ENCODE measurements at regions not wholly inside any gene's neighbourhood (a gene's known extent, or its start where the extent isn't known, plus 50 kb on each side); places are given as distances from the start of the nearest gene placed in this dataset.

DNA sequence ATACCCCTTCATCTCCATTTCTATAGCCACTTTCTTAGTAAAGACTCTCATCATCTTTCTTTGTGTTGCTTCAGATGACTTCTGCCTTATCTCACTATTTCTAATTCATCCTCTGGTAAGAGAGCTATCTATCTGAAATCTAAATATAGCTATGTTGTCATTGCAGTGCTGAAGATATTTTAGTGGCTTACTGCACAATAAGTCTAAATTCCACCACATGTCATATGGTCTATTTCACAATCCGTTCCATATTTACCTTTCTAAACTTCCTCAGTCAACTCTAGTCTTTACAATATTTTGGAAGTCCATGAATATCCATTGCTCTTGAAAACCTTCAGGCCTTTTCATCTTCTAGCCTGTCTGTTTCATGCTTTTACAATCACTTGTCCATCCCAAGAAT lies 465.1 kb upstream of the SLC10A2 start:
- H3K27ac ChIP-seq (ENCODE audit: low read length): no peak overlapping the region
- H3K9ac ChIP-seq (ENCODE audit: low read depth, low read length): no peak overlapping the region
- no peak overlapping the region for H2AFZ ChIP-seq (ENCODE audit: low read depth, low read length)
- no peaks in the 10 kb centered on the region for H4K20me1 ChIP-seq (ENCODE audit: insufficient read depth, low read length)
- H3K4me1 ChIP-seq (ENCODE audit: insufficient read depth, low read length): no peaks in the 10 kb centered on the region
- TF ChIP-seq, protein P1, sequence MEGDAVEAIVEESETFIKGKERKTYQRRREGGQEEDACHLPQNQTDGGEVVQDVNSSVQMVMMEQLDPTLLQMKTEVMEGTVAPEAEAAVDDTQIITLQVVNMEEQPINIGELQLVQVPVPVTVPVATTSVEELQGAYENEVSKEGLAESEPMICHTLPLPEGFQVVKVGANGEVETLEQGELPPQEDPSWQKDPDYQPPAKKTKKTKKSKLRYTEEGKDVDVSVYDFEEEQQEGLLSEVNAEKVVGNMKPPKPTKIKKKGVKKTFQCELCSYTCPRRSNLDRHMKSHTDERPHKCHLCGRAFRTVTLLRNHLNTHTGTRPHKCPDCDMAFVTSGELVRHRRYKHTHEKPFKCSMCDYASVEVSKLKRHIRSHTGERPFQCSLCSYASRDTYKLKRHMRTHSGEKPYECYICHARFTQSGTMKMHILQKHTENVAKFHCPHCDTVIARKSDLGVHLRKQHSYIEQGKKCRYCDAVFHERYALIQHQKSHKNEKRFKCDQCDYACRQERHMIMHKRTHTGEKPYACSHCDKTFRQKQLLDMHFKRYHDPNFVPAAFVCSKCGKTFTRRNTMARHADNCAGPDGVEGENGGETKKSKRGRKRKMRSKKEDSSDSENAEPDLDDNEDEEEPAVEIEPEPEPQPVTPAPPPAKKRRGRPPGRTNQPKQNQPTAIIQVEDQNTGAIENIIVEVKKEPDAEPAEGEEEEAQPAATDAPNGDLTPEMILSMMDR (IDR thresholded peaks at IDR 0.05; ENCODE audit: borderline replicate concordance, extremely low read depth, low read length, poor library complexity, severe bottlenecking): no peak
- no peak for TF ChIP-seq EZH2 (IDR thresholded peaks at IDR 0.05; ENCODE audit: borderline replicate concordance, low read depth, low read length, severe bottlenecking)
- no peaks in the 10 kb centered on the region for H3K79me2 ChIP-seq (ENCODE audit: insufficient read depth, low read length)
- H3K4me3 ChIP-seq (ENCODE audit: low read depth in 1 of 2, low read length in 2 of 2): no peak overlapping the region
- H3K27me3 ChIP-seq (ENCODE audit: insufficient read depth, low read length, poor library complexity): no peaks in the 10 kb centered on the region
- no peaks in the 10 kb centered on the region for H3K36me3 ChIP-seq (ENCODE audit: insufficient read depth, low read length)
- H3K9me3 ChIP-seq (ENCODE audit: insufficient read depth, low read length, severe bottlenecking): no peaks in the 10 kb centered on the region
- ATAC-seq (ENCODE audit: insufficient read depth, low read depth) (no peak), DNase-seq (no peak)
- no peak overlapping the region for H3K4me2 ChIP-seq (ENCODE audit: insufficient read depth, low read length)

DNA sequence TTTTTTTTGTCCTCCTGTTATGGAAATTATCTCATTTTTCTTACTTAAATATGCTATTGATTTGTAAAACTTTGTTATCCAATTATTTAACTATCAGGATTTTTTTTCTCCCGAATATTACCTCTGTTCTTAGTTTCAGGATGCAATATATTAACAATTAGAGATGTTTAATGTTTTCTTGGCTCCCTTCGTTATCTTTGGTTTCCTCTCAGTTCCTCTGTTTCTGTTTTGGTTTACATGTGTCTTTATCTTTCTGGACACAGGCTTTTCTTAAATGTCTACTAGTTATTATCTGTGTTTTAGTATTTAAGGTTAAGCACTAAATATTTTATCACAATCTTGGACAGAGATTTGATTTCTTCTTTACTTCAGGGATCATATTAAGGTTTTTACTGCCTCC lies 462.2 kb upstream of the SLC10A2 start:
- Histone ChIP-seq H4K20me1 (ENCODE audit: insufficient read depth, low read length) (no peaks in the 10 kb centered on the region), H3K4me3 (ENCODE audit: low read depth in 1 of 2, low read length in 2 of 2) (no peak overlapping the region), H3K36me3 (ENCODE audit: insufficient read depth, low read length) (no peaks in the 10 kb centered on the region), H3K4me2 (ENCODE audit: insufficient read depth, low read length) (no peak overlapping the region), H3K4me1 (ENCODE audit: insufficient read depth, low read length) (no peaks in the 10 kb centered on the region), H3K9ac (ENCODE audit: low read depth, low read length) (no peak overlapping the region), H3K79me2 (ENCODE audit: insufficient read depth, low read length) (no peaks in the 10 kb centered on the region), H3K27ac (ENCODE audit: low read length) (no peak overlapping the region), H3K27me3 (ENCODE audit: insufficient read depth, low read length, poor library complexity) (no peaks in the 10 kb centered on the region), H2AFZ (ENCODE audit: low read depth, low read length) (no peak overlapping the region), H3K9me3 (ENCODE audit: insufficient read depth, low read length, severe bottlenecking) (no peaks in the 10 kb centered on the region)
- ATAC-seq (ENCODE audit: insufficient read depth, low read depth): no peak
- TF ChIP-seq, protein P1 (IDR thresholded peaks at IDR 0.05; ENCODE audit: borderline replicate concordance, extremely low read depth, low read length, poor library complexity, severe bottlenecking): no peak
- no peak for TF ChIP-seq EZH2 (IDR thresholded peaks at IDR 0.05; ENCODE audit: borderline replicate concordance, low read depth, low read length, severe bottlenecking)
- no peak for DNase-seq

DNA sequence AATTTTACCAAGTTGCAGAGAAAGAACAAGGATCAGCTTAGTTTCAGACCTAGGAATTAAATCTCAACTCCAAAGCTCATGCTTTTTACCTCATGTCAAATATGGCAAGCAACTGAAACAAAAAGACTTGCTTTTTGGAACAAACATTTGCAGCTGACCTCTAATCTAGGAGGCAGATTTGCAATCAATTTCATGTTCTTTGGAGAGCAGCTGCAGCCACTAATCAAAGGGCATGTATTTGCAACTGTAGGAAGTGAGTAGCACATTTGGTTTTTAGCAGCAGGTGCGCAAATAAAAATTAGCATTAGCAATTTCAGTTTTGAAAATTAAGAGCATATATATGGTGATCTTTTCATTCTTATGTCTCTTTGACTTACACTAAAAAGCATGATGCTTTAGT lies 459.3 kb upstream of the SLC10A2 start:
- no peak overlapping the region for H3K4me2 ChIP-seq (ENCODE audit: insufficient read depth, low read length)
- H3K9ac ChIP-seq (ENCODE audit: low read depth, low read length): no peak overlapping the region
- no peaks in the 10 kb centered on the region for H3K36me3 ChIP-seq (ENCODE audit: insufficient read depth, low read length)
- H3K4me1 ChIP-seq (ENCODE audit: insufficient read depth, low read length): no peaks in the 10 kb centered on the region
- no peaks in the 10 kb centered on the region for H3K79me2 ChIP-seq (ENCODE audit: insufficient read depth, low read length)
- H4K20me1 ChIP-seq (ENCODE audit: insufficient read depth, low read length): no peaks in the 10 kb centered on the region
- H3K27ac ChIP-seq (ENCODE audit: low read length): no peak overlapping the region
- ATAC-seq (ENCODE audit: insufficient read depth, low read depth): no peak
- TF ChIP-seq EZH2 (IDR thresholded peaks at IDR 0.05; ENCODE audit: borderline replicate concordance, low read depth, low read length, severe bottlenecking): no peak
- TF ChIP-seq, protein P1 (IDR thresholded peaks at IDR 0.05; ENCODE audit: borderline replicate concordance, extremely low read depth, low read length, poor library complexity, severe bottlenecking): no peak
- H3K27me3 ChIP-seq (ENCODE audit: insufficient read depth, low read length, poor library complexity): no peaks in the 10 kb centered on the region
- DNase-seq: no peak
- H2AFZ ChIP-seq (ENCODE audit: low read depth, low read length): no peak overlapping the region
- H3K4me3 ChIP-seq (ENCODE audit: low read depth in 1 of 2, low read length in 2 of 2): no peak overlapping the region
- no peaks in the 10 kb centered on the region for H3K9me3 ChIP-seq (ENCODE audit: insufficient read depth, low read length, severe bottlenecking)

DNA sequence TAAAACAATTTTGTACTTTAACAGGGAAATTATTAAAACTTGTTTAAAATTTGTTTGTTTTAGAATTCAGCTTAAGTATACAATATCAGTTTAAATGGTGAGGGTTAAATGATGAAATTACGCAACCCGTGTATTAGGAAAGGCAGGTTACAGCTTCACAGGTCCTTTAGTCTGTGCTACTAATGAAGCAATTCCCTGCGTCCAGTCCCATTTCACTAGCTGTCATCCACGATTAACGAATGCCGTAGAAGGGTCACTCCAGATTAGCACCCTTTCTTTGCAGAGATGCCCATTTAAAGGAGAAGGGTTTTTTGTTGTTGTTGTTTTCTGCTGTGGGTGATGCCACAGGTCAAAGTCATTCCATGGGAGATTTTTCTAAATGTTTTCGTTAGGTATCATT lies 457.6 kb upstream of the SLC10A2 start:
- Histone ChIP-seq H3K27me3 (ENCODE audit: insufficient read depth, low read length, poor library complexity) (no peaks in the 10 kb centered on the region), H2AFZ (ENCODE audit: low read depth, low read length) (no peak overlapping the region), H3K36me3 (ENCODE audit: insufficient read depth, low read length) (no peaks in the 10 kb centered on the region), H3K27ac (ENCODE audit: low read length) (no peak overlapping the region), H3K4me3 (ENCODE audit: low read depth in 1 of 2, low read length in 2 of 2) (no peak overlapping the region), H3K9ac (ENCODE audit: low read depth, low read length) (no peak overlapping the region), H3K9me3 (ENCODE audit: insufficient read depth, low read length, severe bottlenecking) (no peaks in the 10 kb centered on the region), H4K20me1 (ENCODE audit: insufficient read depth, low read length) (no peaks in the 10 kb centered on the region), H3K4me1 (ENCODE audit: insufficient read depth, low read length) (no peaks in the 10 kb centered on the region), H3K79me2 (ENCODE audit: insufficient read depth, low read length) (no peaks in the 10 kb centered on the region), H3K4me2 (ENCODE audit: insufficient read depth, low read length) (no peak overlapping the region)
- ATAC-seq (ENCODE audit: insufficient read depth, low read depth) (no peak), DNase-seq (no peak)
- TF ChIP-seq, protein P1 (IDR thresholded peaks at IDR 0.05; ENCODE audit: borderline replicate concordance, extremely low read depth, low read length, poor library complexity, severe bottlenecking): no peak
- TF ChIP-seq EZH2 (IDR thresholded peaks at IDR 0.05; ENCODE audit: borderline replicate concordance, low read depth, low read length, severe bottlenecking): no peak
